Endometrium (tissue), 2 donors: ENCODE measurements at regions not wholly inside any gene's neighbourhood (a gene's known extent, or its start where the extent isn't known, plus 50 kb on each side); places are given as distances from the start of the nearest gene placed in this dataset.
A peak's percentile ranks its signal among the peaks of the same experiment; 100 is the strongest.

Experiments used
- FAIRE-seq: peaks from 2 replicates; lab custom pipeline; 2012; peaks lifted over from hg19 to GRCh38; lab: Jason Lieb, UNC
- donor health status: control.
- donor health status: control.

GRCh38 chr1:87615491-87615890 lies 286.8 kb downstream of the LMO4 start:
- no peak for FAIRE-seq

GRCh38 chr1:87615901-87616300 lies 287.2 kb downstream of the LMO4 start:
- no peak for FAIRE-seq

GRCh38 chr1:87620807-87621206 lies 292.1 kb downstream of the LMO4 start:
- no peak for FAIRE-seq

- FAIRE-seq = no peak
Observed at GRCh38 chr1:87629673-87630072, 301.0 kb downstream of the LMO4 start.

GRCh38 chr1:87632232-87632631 lies 303.6 kb downstream of the LMO4 start:
- no peak for FAIRE-seq

GRCh38 chr1:87636198-87636892 lies 307.7 kb downstream of the LMO4 start:
- FAIRE-seq = no peak

- FAIRE-seq = no peak
Observed at GRCh38 chr1:87638636-87639035, 310.0 kb downstream of the LMO4 start.

GRCh38 chr1:87641996-87642395 lies 313.3 kb downstream of the LMO4 start:
- FAIRE-seq = no peak

GRCh38 chr1:87642581-87643221 lies 314.0 kb downstream of the LMO4 start:
- FAIRE-seq = no peak

GRCh38 chr1:87644033-87644578 lies 315.4 kb downstream of the LMO4 start:
- FAIRE-seq = peak; percentile 8

- FAIRE-seq = no peak
Observed at GRCh38 chr1:87644579-87645190, 316.0 kb downstream of the LMO4 start.

- no peak for FAIRE-seq
Observed at GRCh38 chr1:87647430-87648177, 318.9 kb downstream of the LMO4 start.

- no peak for FAIRE-seq
Observed at GRCh38 chr1:87648323-87649119, 319.8 kb downstream of the LMO4 start.

GRCh38 chr1:87650306-87650705 lies 321.6 kb downstream of the LMO4 start:
- no peak for FAIRE-seq

- FAIRE-seq = no peak
Observed at GRCh38 chr1:87652176-87652575, 323.5 kb downstream of the LMO4 start.

- no peak for FAIRE-seq
Observed at GRCh38 chr1:87665151-87665550, 336.5 kb downstream of the LMO4 start.

- FAIRE-seq = no peak
Observed at GRCh38 chr1:87666681-87667080, 338.0 kb downstream of the LMO4 start.

GRCh38 chr1:87669674-87670073 lies 341.0 kb downstream of the LMO4 start:
- no peak for FAIRE-seq

- no peak for FAIRE-seq
Observed at GRCh38 chr1:87673309-87673708, 344.6 kb downstream of the LMO4 start.

- FAIRE-seq = no peak
Observed at GRCh38 chr1:87673748-87674147, 345.1 kb downstream of the LMO4 start.

GRCh38 chr1:87674791-87675190 lies 346.1 kb downstream of the LMO4 start:
- FAIRE-seq = no peak

GRCh38 chr1:87678266-87678665 lies 349.6 kb downstream of the LMO4 start:
- no peak for FAIRE-seq
